MM.1S (cell line): ENCODE measurements at regions not wholly inside any gene's neighbourhood (a gene's known extent, or its start where the extent isn't known, plus 50 kb on each side); places are given as distances from the start of the nearest gene placed in this dataset.
A peak's percentile ranks its signal among the peaks of the same experiment; 100 is the strongest.
"Not testable (repeated sequence)": the region's sequence is repeated elsewhere in the genome, so short reads cannot be mapped to it uniquely, and the experiment has no call there.

Experiments used
- DNase-seq: peaks from one replicate; pipeline ENCODE4 v3.0.0-alpha.2; 2015
- H2AFZ ChIP-seq: fragments of 300-600 bp; sonication (generic); 2 replicates; pipeline ENCODE4 v1.6.0; 2016; ENCODE audit warnings: antibody characterized with exemption, low read length
- H3F3A ChIP-seq: fragments of 300-600 bp; sonication (generic); 2 replicates; pipeline ENCODE4 v1.6.1; 2016; ENCODE audit warnings: mild to moderate bottlenecking, antibody characterized with exemption, low read length, moderate library complexity, mixed read lengths; ENCODE audit not compliant: insufficient read depth
- H3K27ac ChIP-seq: fragments of 300-600 bp; sonication (generic); 2 replicates; pipeline ENCODE4 v1.5.1; 2016; ENCODE audit warnings: mild to moderate bottlenecking, low read length
- H3K27me3 ChIP-seq: fragments of 300-600 bp; sonication (generic); replicated peaks from 2 replicates; pipeline ENCODE4 v1.6.0; 2016; ENCODE audit warnings: low read length; ENCODE audit not compliant: insufficient read depth
- H3K36me3 ChIP-seq: fragments of 300-600 bp; sonication (generic); replicated peaks from 2 replicates; pipeline ENCODE4 v1.6.1; 2016; ENCODE audit warnings: mild to moderate bottlenecking, low read length, mixed read lengths; ENCODE audit not compliant: insufficient read depth
- H3K4me1 ChIP-seq: fragments of 300-600 bp; sonication (generic); 2 replicates; pipeline ENCODE4 v1.6.1; 2016; ENCODE audit warnings: low read length, mixed read lengths
- H3K4me2 ChIP-seq: fragments of 300-600 bp; sonication (generic); 2 replicates; pipeline ENCODE4 v1.6.0; 2016; ENCODE audit warnings: low read depth, low read length
- H3K4me3 ChIP-seq: fragments of 300-600 bp; sonication (generic); 2 replicates; pipeline ENCODE4 v1.5.1; 2016; ENCODE audit warnings: low read length, mixed read lengths
- H3K79me2 ChIP-seq: fragments of 300-600 bp; sonication (generic); 2 replicates; pipeline ENCODE4 v1.6.1; 2016; ENCODE audit warnings: mixed run types, low read length, mixed read lengths
- H3K9ac ChIP-seq: fragments of 300-600 bp; sonication (generic); 2 replicates; pipeline ENCODE4 v1.6.1; 2016; ENCODE audit warnings: low read length, mixed read lengths
- H3K9me2 ChIP-seq: fragments of 300-600 bp; sonication (generic); replicated peaks from 2 replicates; pipeline ENCODE4 v1.6.1; 2016; ENCODE audit warnings: mild to moderate bottlenecking, low read length, mixed read lengths; ENCODE audit not compliant: insufficient read depth
- H3K9me3 ChIP-seq: fragments of 300-600 bp; sonication (generic); replicated peaks from 2 replicates; pipeline ENCODE4 v1.6.1; 2016; ENCODE audit warnings: mild to moderate bottlenecking, low read length, mixed read lengths; ENCODE audit not compliant: insufficient read depth
- H4K20me1 ChIP-seq: fragments of 300-600 bp; sonication (generic); 2 replicates; pipeline ENCODE4 v1.6.1; 2016; ENCODE audit warnings: mild to moderate bottlenecking, low read length, moderate library complexity, mixed read lengths; ENCODE audit not compliant: insufficient read depth
- EZH2 ChIP-seq: fragments of 300-600 bp; sonication (generic); optimal IDR thresholded peaks from 2 replicates; pipeline ENCODE3; 2017; ENCODE audit warnings: low read depth, mild to moderate bottlenecking, antibody characterized with exemption, low read length, mixed read lengths
- EZH2phosphoT487 ChIP-seq: fragments of 300-600 bp; sonication (generic); IDR thresholded peaks from 2 replicates; pipeline ENCODE4 v1.6.1; 2018; ENCODE audit warnings: antibody characterized with exemption, low read length
- TF ChIP-seq, protein P1 (sequence below): fragments of 300-600 bp; sonication (generic); IDR thresholded peaks from 2 replicates; pipeline ENCODE4 v1.5.1; 2016; ENCODE audit warnings: antibody characterized with exemption, low read length, mixed read lengths

DNA sequence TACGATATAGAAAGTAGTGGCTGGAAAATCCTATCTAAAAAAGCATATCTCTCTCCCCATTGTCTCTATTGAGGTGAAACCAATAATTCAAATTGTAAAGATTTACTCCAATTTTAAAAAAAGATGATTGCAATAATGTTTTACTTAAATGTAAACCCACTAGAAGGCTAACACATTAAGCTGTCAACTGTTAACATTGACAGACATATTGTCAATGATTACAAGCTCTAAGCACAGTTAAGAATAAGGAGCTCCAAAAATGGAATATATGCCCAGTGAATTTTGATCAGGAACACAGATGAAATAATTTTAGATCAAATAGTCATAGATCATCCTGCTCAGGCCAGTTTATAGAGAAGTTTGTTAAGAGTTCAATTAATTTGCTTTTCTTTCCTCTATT is 123.6 kb upstream of the NETO1 start:
- H3K27me3 ChIP-seq = peaks cover 5% of the 10 kb centered on the region; the same call in 1 of the 2 replicates
- no peak overlapping the region for H2AFZ ChIP-seq
- no peak for DNase-seq
- H3K79me2 ChIP-seq = no peaks in the 10 kb centered on the region
- no peaks in the 10 kb centered on the region for H3K4me1 ChIP-seq
- no peaks in the 10 kb centered on the region for H3K36me3 ChIP-seq
- H3K27ac ChIP-seq = no peak overlapping the region
- H3K9me2 ChIP-seq = no peaks in the 10 kb centered on the region
- H4K20me1 ChIP-seq = no peaks in the 10 kb centered on the region
- H3K9ac ChIP-seq = no peak overlapping the region
- no peaks in the 10 kb centered on the region for H3K9me3 ChIP-seq
- no peak for TF ChIP-seq EZH2
- TF ChIP-seq EZH2phosphoT487 = no peak
- TF ChIP-seq, protein P1, sequence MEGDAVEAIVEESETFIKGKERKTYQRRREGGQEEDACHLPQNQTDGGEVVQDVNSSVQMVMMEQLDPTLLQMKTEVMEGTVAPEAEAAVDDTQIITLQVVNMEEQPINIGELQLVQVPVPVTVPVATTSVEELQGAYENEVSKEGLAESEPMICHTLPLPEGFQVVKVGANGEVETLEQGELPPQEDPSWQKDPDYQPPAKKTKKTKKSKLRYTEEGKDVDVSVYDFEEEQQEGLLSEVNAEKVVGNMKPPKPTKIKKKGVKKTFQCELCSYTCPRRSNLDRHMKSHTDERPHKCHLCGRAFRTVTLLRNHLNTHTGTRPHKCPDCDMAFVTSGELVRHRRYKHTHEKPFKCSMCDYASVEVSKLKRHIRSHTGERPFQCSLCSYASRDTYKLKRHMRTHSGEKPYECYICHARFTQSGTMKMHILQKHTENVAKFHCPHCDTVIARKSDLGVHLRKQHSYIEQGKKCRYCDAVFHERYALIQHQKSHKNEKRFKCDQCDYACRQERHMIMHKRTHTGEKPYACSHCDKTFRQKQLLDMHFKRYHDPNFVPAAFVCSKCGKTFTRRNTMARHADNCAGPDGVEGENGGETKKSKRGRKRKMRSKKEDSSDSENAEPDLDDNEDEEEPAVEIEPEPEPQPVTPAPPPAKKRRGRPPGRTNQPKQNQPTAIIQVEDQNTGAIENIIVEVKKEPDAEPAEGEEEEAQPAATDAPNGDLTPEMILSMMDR = no peak
- H3F3A ChIP-seq = peaks cover 1% of the 10 kb centered on the region
- H3K4me3 ChIP-seq = no peak overlapping the region
- no peak overlapping the region for H3K4me2 ChIP-seq

DNA sequence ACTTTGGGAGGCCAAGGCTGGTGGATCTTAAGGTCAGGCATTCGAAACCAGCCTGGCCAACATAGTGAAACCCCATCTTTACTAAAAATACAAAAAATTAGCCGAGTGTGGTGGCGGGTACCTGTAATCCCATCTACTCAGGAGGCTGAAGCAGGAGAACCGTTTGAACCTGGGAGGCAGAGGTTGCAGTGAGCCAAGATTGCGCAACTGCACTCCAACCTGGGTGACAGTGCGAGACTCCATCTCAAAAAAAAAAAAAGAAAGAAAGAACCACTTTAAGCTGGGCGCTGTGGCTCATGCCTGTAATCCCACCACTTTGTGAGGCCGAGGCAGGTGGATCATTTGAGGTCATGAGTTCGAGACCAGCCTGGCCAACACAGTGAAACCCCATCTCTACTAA is 119.8 kb upstream of the NETO1 start:
- H3K27me3 ChIP-seq = peaks cover 27% of the 10 kb centered on the region; the same call in 1 of the 2 replicates
- not testable (repeated sequence) for H3F3A ChIP-seq, H3K79me2 ChIP-seq, H3K9ac ChIP-seq, H3K4me2 ChIP-seq, H3K27ac ChIP-seq, H3K9me2 ChIP-seq, H4K20me1 ChIP-seq, H3K9me3 ChIP-seq, DNase-seq, H3K36me3 ChIP-seq, H3K4me3 ChIP-seq, H3K4me1 ChIP-seq, H2AFZ ChIP-seq

DNA sequence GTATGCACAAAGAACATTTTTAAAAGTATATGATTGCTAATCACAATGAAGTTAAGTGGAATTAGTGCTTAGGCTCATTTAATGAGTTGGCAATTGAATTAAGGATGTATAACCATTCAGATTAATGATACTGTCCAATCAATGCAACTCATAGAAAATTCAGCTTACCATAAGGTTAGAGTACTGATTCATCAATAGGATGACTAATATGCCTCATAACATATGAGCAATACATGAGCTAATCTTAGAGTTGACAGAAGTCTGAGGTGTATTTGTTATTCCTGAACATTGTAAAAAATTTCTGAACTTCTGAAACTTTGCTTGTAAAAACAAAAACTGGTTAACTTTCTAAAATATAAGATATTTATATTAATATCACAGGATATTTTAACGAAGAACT is 118.3 kb upstream of the NETO1 start:
- H3K4me2 ChIP-seq = no peak overlapping the region
- peaks cover 8% of the 10 kb centered on the region for H3F3A ChIP-seq
- H4K20me1 ChIP-seq = no peaks in the 10 kb centered on the region
- H2AFZ ChIP-seq = no peak overlapping the region
- H3K79me2 ChIP-seq = no peaks in the 10 kb centered on the region
- no peaks in the 10 kb centered on the region for H3K36me3 ChIP-seq
- H3K4me1 ChIP-seq = peaks cover 4% of the 10 kb centered on the region; the same call in 1 of the 2 replicates
- no peaks in the 10 kb centered on the region; the same call in 1 of the 2 replicates for H3K9me3 ChIP-seq
- no peak overlapping the region for H3K9ac ChIP-seq
- H3K27ac ChIP-seq = no peak overlapping the region
- no peaks in the 10 kb centered on the region for H3K9me2 ChIP-seq
- peaks cover 33% of the 10 kb centered on the region; the same call in 1 of the 2 replicates for H3K27me3 ChIP-seq
- no peak for DNase-seq
- TF ChIP-seq EZH2 = no peak
- no peak overlapping the region for H3K4me3 ChIP-seq

DNA sequence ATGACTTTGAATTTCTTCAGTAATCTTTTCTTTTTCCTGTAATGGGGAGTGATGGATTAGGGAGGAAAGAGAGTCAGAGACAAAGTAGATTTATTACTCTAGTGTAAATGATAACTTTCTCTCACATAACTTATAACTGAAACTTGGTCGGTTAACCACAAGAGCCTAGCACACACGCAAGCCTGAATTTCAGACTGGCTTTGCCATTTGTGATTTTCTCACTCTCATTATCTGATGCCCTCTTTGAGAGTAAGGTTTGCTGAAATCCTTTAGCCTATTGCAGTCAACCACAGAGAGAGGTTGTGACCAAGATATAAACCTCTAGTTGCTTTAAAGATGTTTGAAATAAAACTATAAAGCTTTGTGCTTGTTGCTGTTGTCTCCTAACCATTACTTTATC is 117.9 kb upstream of the NETO1 start:
- H3K4me2 ChIP-seq = no peak overlapping the region
- no peak overlapping the region for H3K4me3 ChIP-seq
- no peak overlapping the region for H2AFZ ChIP-seq
- peak; percentile 86 for DNase-seq
- H4K20me1 ChIP-seq = no peaks in the 10 kb centered on the region
- no peaks in the 10 kb centered on the region; the same call in 1 of the 2 replicates for H3K9me3 ChIP-seq
- H3K36me3 ChIP-seq = no peaks in the 10 kb centered on the region
- no peak overlapping the region for H3K9ac ChIP-seq
- peaks cover 33% of the 10 kb centered on the region; the same call in 1 of the 2 replicates for H3K27me3 ChIP-seq
- H3F3A ChIP-seq = peaks cover 8% of the 10 kb centered on the region
- H3K27ac ChIP-seq = no peak overlapping the region
- H3K4me1 ChIP-seq = peaks cover 4% of the 10 kb centered on the region; the same call in 1 of the 2 replicates
- no peaks in the 10 kb centered on the region for H3K79me2 ChIP-seq
- TF ChIP-seq, protein P1 = no peak
- TF ChIP-seq EZH2 = no peak
- TF ChIP-seq EZH2phosphoT487 = no peak
- no peaks in the 10 kb centered on the region for H3K9me2 ChIP-seq
